ENCODE measurements at regions not wholly inside any gene's neighbourhood (a gene's known extent, or its start where the extent isn't known, plus 50 kb on each side); places are given as distances from the start of the nearest gene placed in this dataset.

GRCh38 chr6:81304466-81304865 is 448.0 kb downstream of the TENT5A start:
- TF ChIP-seq GATA2 (IDR thresholded peaks at IDR 0.05; ENCODE audit: low read depth, low read length) (no peak), GATA3 (IDR thresholded peaks at IDR 0.05; ENCODE audit: low read depth, low read length) (no peak)
